Kidney (tissue), 13 donors: ENCODE measurements at regions not wholly inside any gene's neighbourhood (a gene's known extent, or its start where the extent isn't known, plus 50 kb on each side); places are given as distances from the start of the nearest gene placed in this dataset.

ENCODE experiments used
- DNase-seq, 5 donors: peaks; one replicate each; pipeline ENCODE4 v3.0.0-alpha.2; 2013 to 2020
- FAIRE-seq: peaks from 2 replicates; lab custom pipeline; 2012; peaks lifted over from hg19 to GRCh38; lab: Jason Lieb, UNC
- H3K27ac ChIP-seq, 2 donors: one replicate each; pipeline ENCODE4 v1.7.0; 2013; ENCODE audit warnings: low read depth in 2 of 2, low read length in 2 of 2, inconsistent platforms in 1 of 2
- H3K27me3 ChIP-seq: one replicate; pipeline ENCODE4 v1.7.1; 2013; ENCODE audit warnings: low read length, inconsistent platforms; ENCODE audit not compliant: control insufficient read depth, insufficient read depth
- H3K36me3 ChIP-seq, 3 donors: one replicate each; pipeline versions ENCODE4 v1.7.0 to v1.7.1; 2013; ENCODE audit warnings: low read length in 3 of 3, control low read depth in 1 of 3, inconsistent platforms in 1 of 3; ENCODE audit not compliant: insufficient read depth in 3 of 3, control insufficient read depth in 2 of 3
- H3K4me1 ChIP-seq, 3 donors: one replicate each; pipeline versions ENCODE4 v1.7.0 to v1.7.1; 2013; ENCODE audit warnings: low read length in 3 of 3, inconsistent platforms in 1 of 3, low read depth in 1 of 3; ENCODE audit not compliant: control insufficient read depth in 2 of 3, insufficient read depth in 2 of 3
- H3K4me3 ChIP-seq, 3 donors: one replicate each; pipeline versions ENCODE4 v1.7.0 to v1.8.1; 2013; ENCODE audit warnings: low read length in 3 of 3, control low read depth in 1 of 3, inconsistent platforms in 1 of 3
- H3K9ac ChIP-seq, 3 donors: one replicate each; pipeline versions ENCODE4 v1.7.0 to v1.7.1; 2013; ENCODE audit warnings: low read length in 3 of 3, control low read depth in 1 of 3, inconsistent platforms in 1 of 3
- H3K9me3 ChIP-seq, 3 donors: one replicate each; pipeline versions ENCODE4 v1.7.0 to v1.7.1; 2013; ENCODE audit warnings: low read length in 3 of 3, control low read depth in 1 of 3, inconsistent platforms in 1 of 3; ENCODE audit not compliant: control insufficient read depth in 2 of 3, insufficient read depth in 1 of 3
- CTCF ChIP-seq: IDR thresholded peaks from 3 replicates; pipeline ENCODE4 v1.5.1; 2012; ENCODE audit warnings: mild to moderate bottlenecking, moderate library complexity, borderline replicate concordance; ENCODE audit not compliant: insufficient read depth; ENCODE audit errors: extremely low read depth
- intact Hi-C: fragments of 100-400 bp; cut with DNase I; formaldehyde crosslinking; loops from one replicate; pipeline ENCODE4 v1.11.1; 2022
- donor health status: control.
- donor health status: control.
- donor health status: control.
- donor health status: control.
- donor health status: control.
- donor health status: DM: yes; HTN: yes; CAD: no.
- donor health status: Normal renal cell carcinoma (clear cell type).

DNA sequence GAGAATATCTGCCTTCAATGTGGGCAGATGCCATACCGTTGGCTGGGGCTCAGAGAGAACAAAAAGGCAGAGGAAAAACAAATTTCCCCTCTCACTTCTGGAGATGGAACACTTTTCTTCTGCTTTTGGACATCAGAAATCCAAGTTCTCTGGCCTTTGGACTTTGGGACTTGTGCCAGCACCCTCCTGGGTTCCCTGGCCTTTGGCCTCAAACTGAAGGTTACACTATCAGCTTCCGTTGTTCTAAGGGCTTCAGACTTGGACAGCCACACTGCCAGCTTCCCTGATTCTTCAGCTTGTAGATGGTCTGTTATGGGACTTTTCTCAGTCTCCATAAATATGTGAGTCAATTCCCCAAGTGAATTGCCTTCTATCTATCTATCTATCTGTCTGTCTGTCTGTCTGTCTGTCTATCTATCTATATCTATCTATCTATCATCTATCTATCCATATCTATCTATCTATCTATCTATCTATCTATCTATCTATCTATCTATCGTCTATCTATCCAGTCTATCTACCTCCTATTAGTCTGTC, 778.1 kb upstream of the TMPRSS15 start:
- TF ChIP-seq CTCF = no peak
- Histone ChIP-seq H3K9me3 (no peaks in the 10 kb centered on the region), H3K27me3 (no peaks in the 10 kb centered on the region), H3K4me1 (no peaks in the 10 kb centered on the region), H3K9ac (no peak overlapping the region), H3K27ac (no peak overlapping the region), H3K4me3 (no peak overlapping the region), H3K36me3 (no peaks in the 10 kb centered on the region)
- DNase-seq (no peak), FAIRE-seq (no peak)
- intact Hi-C loops = no loop called here

DNA sequence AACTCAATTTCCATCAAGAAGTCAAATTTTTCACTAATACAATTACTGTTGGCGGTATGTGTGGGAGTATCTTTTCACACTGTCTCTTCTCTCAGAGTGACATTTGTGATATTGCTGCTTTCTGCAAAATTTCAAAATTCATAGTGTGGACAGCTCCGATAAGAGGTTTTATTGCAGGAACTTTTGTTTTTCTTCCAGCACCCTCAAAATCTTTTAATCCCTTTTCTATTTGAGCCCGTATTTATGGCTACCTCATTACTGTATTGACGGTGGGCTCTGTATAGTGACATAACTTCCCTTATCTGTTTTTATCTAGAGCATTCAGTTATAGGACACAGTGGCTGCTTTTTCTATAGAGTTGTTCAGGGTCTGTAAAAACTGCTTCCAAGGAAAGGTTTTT, 794.4 kb upstream of the TMPRSS15 start:
- peak in 1 of 5 donors; percentile 4 for DNase-seq
- FAIRE-seq = no peak
- Histone ChIP-seq H3K27ac (no peak overlapping the region), H3K36me3 (no peaks in the 10 kb centered on the region), H3K4me3 (no peak overlapping the region), H3K4me1 (no peaks in the 10 kb centered on the region), H3K9me3 (no peaks in the 10 kb centered on the region), H3K9ac (no peak overlapping the region), H3K27me3 (no peaks in the 10 kb centered on the region)
- intact Hi-C loops = no loop called here
- TF ChIP-seq CTCF = no peak

- Histone ChIP-seq H3K9ac (no peak overlapping the region), H3K27ac (no peak overlapping the region), H3K4me3 (no peak overlapping the region), H3K9me3 (no peaks in the 10 kb centered on the region), H3K27me3 (no peaks in the 10 kb centered on the region), H3K4me1 (no peaks in the 10 kb centered on the region), H3K36me3 (no peaks in the 10 kb centered on the region)
- intact Hi-C loops = no loop called here
- TF ChIP-seq CTCF = no peak
- no peak for FAIRE-seq
- DNase-seq = peak in 2 of 5 donors; percentile 36 to 43
These were observed 795.2 kb upstream of the TMPRSS15 start for GRCh38 chr21:19198801-19199200.

DNA sequence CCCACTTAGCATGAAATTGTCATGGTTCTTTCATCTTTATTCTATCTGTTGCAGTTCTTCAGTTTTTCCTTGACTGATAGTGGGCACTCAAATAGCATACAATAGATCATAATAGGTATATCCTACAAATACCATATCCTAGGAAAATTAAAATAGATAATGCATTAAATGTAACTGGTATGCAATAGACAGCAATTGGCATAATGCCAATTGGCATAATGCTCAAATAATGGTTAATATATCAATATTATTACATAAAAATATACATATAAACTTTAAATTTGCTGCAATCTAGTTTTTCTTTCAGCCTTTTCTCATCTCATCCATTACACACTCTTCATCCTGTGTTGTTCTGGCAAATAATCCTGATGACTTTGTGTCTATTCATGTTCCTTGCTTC, 814.6 kb upstream of the TMPRSS15 start:
- H3K27ac ChIP-seq = no peak overlapping the region
- no peak overlapping the region for H3K9ac ChIP-seq
- no peak overlapping the region for H3K4me3 ChIP-seq
- DNase-seq = no peak
- intact Hi-C loops = no loop called here
- no peak for FAIRE-seq
- H3K9me3 ChIP-seq = no peaks in the 10 kb centered on the region
- H3K36me3 ChIP-seq = no peaks in the 10 kb centered on the region
- no peaks in the 10 kb centered on the region for H3K4me1 ChIP-seq
- TF ChIP-seq CTCF = no peak
- no peaks in the 10 kb centered on the region for H3K27me3 ChIP-seq
